Cardiac muscle cell (in vitro differentiated cells and primary cell): ENCODE measurements at regions not wholly inside any gene's neighbourhood (a gene's known extent, or its start where the extent isn't known, plus 50 kb on each side); places are given as distances from the start of the nearest gene placed in this dataset.

ENCODE experiments used
- DNase-seq, 2 donors: peaks; one replicate each; pipeline versions ENCODE4 v3.0.0 to v3.0.0-alpha.2; 2010 to 2017; ENCODE audit warnings: low read depth in 1 of 2, low spot score in 1 of 2
- H3K27ac ChIP-seq: fragments of 200-600 bp; sonication (generic); 2 replicates; pipeline ENCODE4 v1.5.1; 2016
- H3K27me3 ChIP-seq: fragments of 200-600 bp; sonication (generic); 2 replicates; pipeline ENCODE4 v1.6.0; 2016; ENCODE audit warnings: control low read depth
- H3K36me3 ChIP-seq: fragments of 200-600 bp; sonication (generic); 2 replicates; pipeline ENCODE4 v1.5.1; 2016; ENCODE audit warnings: control low read depth
- H3K4me1 ChIP-seq: fragments of 200-600 bp; sonication (generic); 2 replicates; pipeline ENCODE4 v1.8.1; 2017; ENCODE audit warnings: low read depth, mild to moderate bottlenecking, mixed run types
- H3K4me3 ChIP-seq: fragments of 200-600 bp; sonication (generic); 2 replicates; pipeline ENCODE4 v1.5.1; 2016; ENCODE audit warnings: mild to moderate bottlenecking
- H3K9me3 ChIP-seq: fragments of 200-600 bp; sonication (generic); 2 replicates; pipeline ENCODE4 v1.5.1; 2017; ENCODE audit warnings: low read depth, mild to moderate bottlenecking, control low read depth
- CTCF ChIP-seq: IDR thresholded peaks from 2 replicates; pipeline ENCODE4 v1.5.1; 2012; ENCODE audit warnings: low read depth, mild to moderate bottlenecking, low read length

- no peaks in the 10 kb centered on the region for H3K36me3 ChIP-seq
Observed at GRCh38 chr1:79561521-79561978, 555.0 kb upstream of the ADGRL4 start.

GRCh38 chr1:79556189-79556588 is 549.7 kb upstream of the ADGRL4 start:
- H3K27me3 ChIP-seq: no peaks in the 10 kb centered on the region
- no peaks in the 10 kb centered on the region for H3K4me1 ChIP-seq
- no peaks in the 10 kb centered on the region for H3K9me3 ChIP-seq
- no peak for DNase-seq
- H3K27ac ChIP-seq: no peak overlapping the region
- H3K36me3 ChIP-seq: no peaks in the 10 kb centered on the region
- no peak for TF ChIP-seq CTCF
- no peak overlapping the region for H3K4me3 ChIP-seq

More at GRCh38 chr1:79561521-79561978, 555.0 kb upstream of the ADGRL4 start:
- no peak overlapping the region for H3K27ac ChIP-seq
- no peaks in the 10 kb centered on the region for H3K9me3 ChIP-seq
- H3K27me3 ChIP-seq: no peaks in the 10 kb centered on the region
- no peak for TF ChIP-seq CTCF
- no peak for DNase-seq
- no peak overlapping the region for H3K4me3 ChIP-seq
- H3K4me1 ChIP-seq: no peaks in the 10 kb centered on the region

GRCh38 chr1:79554688-79555087 is 548.2 kb upstream of the ADGRL4 start:
- Histone ChIP-seq H3K27ac (no peak overlapping the region), H3K4me1 (no peaks in the 10 kb centered on the region), H3K9me3 (no peaks in the 10 kb centered on the region), H3K4me3 (no peak overlapping the region), H3K36me3 (no peaks in the 10 kb centered on the region), H3K27me3 (no peaks in the 10 kb centered on the region)
- TF ChIP-seq CTCF: no peak
- peak in 1 of 2 donors; percentile 16 for DNase-seq

GRCh38 chr1:79551321-79551720 is 544.8 kb upstream of the ADGRL4 start:
- no peak overlapping the region for H3K27ac ChIP-seq
- H3K36me3 ChIP-seq: no peaks in the 10 kb centered on the region
- TF ChIP-seq CTCF: no peak

GRCh38 chr1:79550402-79550801 is 543.9 kb upstream of the ADGRL4 start:
- no peak for TF ChIP-seq CTCF
- DNase-seq: no peak
- H3K9me3 ChIP-seq: no peaks in the 10 kb centered on the region
- H3K36me3 ChIP-seq: no peaks in the 10 kb centered on the region
- no peaks in the 10 kb centered on the region for H3K27me3 ChIP-seq
- H3K27ac ChIP-seq: no peak overlapping the region
- no peak overlapping the region for H3K4me3 ChIP-seq
- H3K4me1 ChIP-seq: peaks cover 4% of the 10 kb centered on the region

More at GRCh38 chr1:79551321-79551720, 544.8 kb upstream of the ADGRL4 start:
- no peaks in the 10 kb centered on the region for H3K9me3 ChIP-seq
- no peak for DNase-seq
- H3K27me3 ChIP-seq: no peaks in the 10 kb centered on the region
- H3K4me3 ChIP-seq: no peak overlapping the region
- no peaks in the 10 kb centered on the region for H3K4me1 ChIP-seq

- Histone ChIP-seq H3K36me3 (no peaks in the 10 kb centered on the region), H3K27ac (no peak overlapping the region)
Observed at GRCh38 chr1:79549201-79549600, 542.7 kb upstream of the ADGRL4 start.

More at GRCh38 chr1:79549201-79549600, 542.7 kb upstream of the ADGRL4 start:
- DNase-seq: no peak
- H3K4me1 ChIP-seq: peaks cover 4% of the 10 kb centered on the region
- TF ChIP-seq CTCF: no peak
- H3K27me3 ChIP-seq: no peaks in the 10 kb centered on the region
- no peak overlapping the region for H3K4me3 ChIP-seq
- H3K9me3 ChIP-seq: no peaks in the 10 kb centered on the region
